HG03565 (cell line): ENCODE measurements at regions not wholly inside any gene's neighbourhood (a gene's known extent, or its start where the extent isn't known, plus 50 kb on each side); places are given as distances from the start of the nearest gene placed in this dataset.
"Not testable (repeated sequence)": the region's sequence is repeated elsewhere in the genome, so short reads cannot be mapped to it uniquely, and the experiment has no call there.

Source experiments
- ATAC-seq: cut with Tn5 transposase; IDR thresholded peaks from one replicate; pipeline ENCODE4 v1.9.1; 2021; ENCODE audit warnings: mild to moderate bottlenecking, moderate library complexity; ENCODE audit not compliant: unreplicated experiment

- no peak for ATAC-seq
Measured at GRCh38 chr14:105894978-105895881, 368.8 kb downstream of the TMEM121 start.

- not testable (repeated sequence) for ATAC-seq
Measured at GRCh38 chr14:105896206-105896605, 369.8 kb downstream of the TMEM121 start.

GRCh38 chr14:105896961-105897724 lies 370.8 kb downstream of the TMEM121 start:
- not testable (repeated sequence) for ATAC-seq

GRCh38 chr14:105897725-105898113 lies 371.3 kb downstream of the TMEM121 start:
- ATAC-seq = no peak

- no peak for ATAC-seq
Measured at GRCh38 chr14:105898482-105899010, 372.2 kb downstream of the TMEM121 start.

GRCh38 chr14:105899071-105899641 lies 372.8 kb downstream of the TMEM121 start:
- no peak for ATAC-seq

- ATAC-seq = no peak
Measured at GRCh38 chr14:105899657-105900397, 373.4 kb downstream of the TMEM121 start.

- ATAC-seq = no peak
Measured at GRCh38 chr14:105900398-105901160, 374.2 kb downstream of the TMEM121 start.

GRCh38 chr14:105901226-105901625 lies 374.8 kb downstream of the TMEM121 start:
- ATAC-seq = no peak

- ATAC-seq = no peak
Measured at GRCh38 chr14:105902131-105902898, 375.9 kb downstream of the TMEM121 start.

GRCh38 chr14:105902899-105903165 lies 376.4 kb downstream of the TMEM121 start:
- ATAC-seq = not testable (repeated sequence)

- ATAC-seq = no peak
Measured at GRCh38 chr14:105903971-105904370, 377.6 kb downstream of the TMEM121 start.

GRCh38 chr14:105904379-105904778 lies 378.0 kb downstream of the TMEM121 start:
- no peak for ATAC-seq

- no peak for ATAC-seq
Measured at GRCh38 chr14:105905456-105905855, 379.1 kb downstream of the TMEM121 start.

GRCh38 chr14:105907276-105907675 lies 380.9 kb downstream of the TMEM121 start:
- ATAC-seq = no peak

GRCh38 chr14:105908006-105908405 lies 381.6 kb downstream of the TMEM121 start:
- ATAC-seq = no peak

GRCh38 chr14:105908481-105908911 lies 382.1 kb downstream of the TMEM121 start:
- ATAC-seq = no peak

GRCh38 chr14:105909046-105909827 lies 382.9 kb downstream of the TMEM121 start:
- ATAC-seq = no peak

GRCh38 chr14:105909828-105910120 lies 383.4 kb downstream of the TMEM121 start:
- ATAC-seq = not testable (repeated sequence)
